H1 (cell line): ENCODE measurements at regions not wholly inside any gene's neighbourhood (a gene's known extent, or its start where the extent isn't known, plus 50 kb on each side); places are given as distances from the start of the nearest gene placed in this dataset.

Experiments
- CTCF ChIA-PET: fragments of 300-600 bp; sonication (Branson Sonifier 250); formaldehyde crosslinking; loops from one replicate; lab custom pipeline; 2021; ENCODE audit not compliant: partially characterized antibody; lab: Charles Lee
- POLR2A ChIA-PET: fragments of 300-600 bp; sonication (Branson Sonifier 250); formaldehyde crosslinking; loops from one replicate; lab custom pipeline; 2021; ENCODE audit warnings: inconsistent platforms; ENCODE audit not compliant: partially characterized antibody; lab: Charles Lee
- DNase-seq, 2 experiments: peaks; one replicate each; pipeline versions ENCODE4 v3.0.0 to v3.0.0-alpha.2; 2010 to 2022; ENCODE audit warnings: low spot score in 2 of 2, low read depth in 1 of 2, mixed read lengths in 1 of 2
- FAIRE-seq: peaks from 2 replicates; lab custom pipeline; 2011; peaks lifted over from hg19 to GRCh38; lab: Jason Lieb, UNC
- H2AFZ ChIP-seq: 2 replicates; pipeline ENCODE4 v1.8.1; 2012; ENCODE audit warnings: low read length, inconsistent platforms
- H2AK5ac ChIP-seq: 2 replicates; pipeline ENCODE4 v1.6.1; 2013; ENCODE audit warnings: low read depth, low read length
- H2BK120ac ChIP-seq: replicated peaks from 2 replicates; pipeline ENCODE3; 2013; ENCODE audit warnings: low read depth, low read length, inconsistent platforms
- H2BK12ac ChIP-seq: 2 replicates; pipeline ENCODE4 v1.6.1; 2013; ENCODE audit warnings: low read depth, low read length
- H2BK15ac ChIP-seq: 2 replicates; pipeline ENCODE4 v1.6.1; 2013; ENCODE audit warnings: low read length
- H2BK20ac ChIP-seq: 2 replicates; pipeline ENCODE4 v1.6.1; 2013; ENCODE audit warnings: low read length
- H2BK5ac ChIP-seq: 2 replicates; pipeline ENCODE4 v1.6.1; 2013; ENCODE audit warnings: low read depth, low read length
- H3K14ac ChIP-seq: 2 replicates; pipeline ENCODE4 v1.6.1; 2013; ENCODE audit warnings: inconsistent platforms; ENCODE audit not compliant: insufficient read length
- H3K18ac ChIP-seq: 2 replicates; pipeline ENCODE4 v1.6.1; 2013; ENCODE audit warnings: low read length; ENCODE audit errors: extremely low read depth
- H3K23ac ChIP-seq: 2 replicates; pipeline ENCODE4 v1.6.1; 2013; ENCODE audit warnings: inconsistent platforms; ENCODE audit not compliant: insufficient read length
- H3K23me2 ChIP-seq: 2 replicates; pipeline ENCODE4 v1.6.1; 2013; ENCODE audit warnings: low read depth, low read length
- H3K27ac ChIP-seq: 2 replicates; pipeline ENCODE4 v1.6.1; 2011; ENCODE audit warnings: low read depth, low read length, inconsistent platforms
- H3K27me3 ChIP-seq, 4 experiments: replicated peaks in 1 of 4; 1 replicate in 1 of 4; 2 replicates in 3 of 4; pipeline versions ENCODE4 v1.6.1 to v1.8.1; 2011 to 2013; ENCODE audit warnings: low read length in 3 of 4, mild to moderate bottlenecking in 3 of 4, inconsistent platforms in 2 of 4, mixed read lengths in 2 of 4, moderate library complexity in 1 of 4; ENCODE audit not compliant: control insufficient read depth in 3 of 4, insufficient read depth in 3 of 4; ENCODE audit errors: extremely low read depth in 1 of 4
- H3K36me3 ChIP-seq, 4 experiments: 2 replicates each; pipeline versions ENCODE4 v1.6.1 to v1.8.1; 2011 to 2013; ENCODE audit warnings: mild to moderate bottlenecking in 4 of 4, low read length in 3 of 4, moderate library complexity in 2 of 4, control low read depth in 1 of 4, inconsistent platforms in 1 of 4; ENCODE audit not compliant: insufficient read depth in 4 of 4, control insufficient read depth in 2 of 4
- H3K4ac ChIP-seq: replicated peaks from 2 replicates; pipeline ENCODE3; 2013; ENCODE audit warnings: low read length, low read depth, mixed read lengths, inconsistent platforms; ENCODE audit not compliant: insufficient read length
- H3K4me1 ChIP-seq, 4 experiments: replicated peaks in 1 of 4; 1 replicate in 1 of 4; 2 replicates in 3 of 4; pipeline versions ENCODE4 v1.6.1 to v1.8.1; 2011 to 2013; ENCODE audit warnings: low read length in 3 of 4, inconsistent platforms in 2 of 4, mixed read lengths in 1 of 4; ENCODE audit not compliant: insufficient read depth in 4 of 4, control insufficient read depth in 3 of 4
- H3K4me2 ChIP-seq, 2 experiments: 2 replicates each; pipeline versions ENCODE4 v1.6.1 to v1.8.1; 2011 to 2013; ENCODE audit warnings: low read depth in 2 of 2, low read length in 2 of 2, control low read depth in 1 of 2, inconsistent platforms in 1 of 2, mild to moderate bottlenecking in 1 of 2; ENCODE audit not compliant: insufficient read depth in 1 of 2
- H3K4me3 ChIP-seq, 4 experiments: fragments of 200-600, 300-600 bp in 1 of 4; sonication (generic), shearing (Covaris generic), sonication (Bioruptor Twin) in 1 of 4; 2 replicates each; pipeline versions ENCODE4 v1.5.1 to v1.8.1; 2011 to 2016; ENCODE audit warnings: low read length in 4 of 4, low read depth in 3 of 4, control low read depth in 2 of 4, inconsistent platforms in 2 of 4, mild to moderate bottlenecking in 2 of 4, mixed read lengths in 1 of 4, moderate library complexity in 1 of 4; ENCODE audit not compliant: insufficient read depth in 2 of 4; ENCODE audit errors: extremely low read depth in 1 of 4
- H3K56ac ChIP-seq: replicated peaks from 2 replicates; pipeline ENCODE3; 2013; ENCODE audit warnings: low read depth, mild to moderate bottlenecking, mixed read lengths, low read length, inconsistent platforms; ENCODE audit not compliant: insufficient read length
- H3K79me1 ChIP-seq: 2 replicates; pipeline ENCODE4 v1.6.1; 2013; ENCODE audit warnings: low read depth, low read length, control low read depth
- H3K79me2 ChIP-seq, 2 experiments: 2 replicates each; pipeline versions ENCODE4 v1.6.1 to v1.8.1; 2012 to 2013; ENCODE audit warnings: low read length in 2 of 2, mild to moderate bottlenecking in 2 of 2, inconsistent platforms in 1 of 2; ENCODE audit not compliant: insufficient read depth in 2 of 2, control insufficient read depth in 1 of 2
- H3K9ac ChIP-seq, 4 experiments: replicated peaks in 1 of 4; 1 replicate in 1 of 4; 2 replicates in 3 of 4; pipeline versions ENCODE4 v1.6.1 to v1.8.1; 2011 to 2013; ENCODE audit warnings: low read depth in 3 of 4, low read length in 3 of 4, control low read depth in 2 of 4, mild to moderate bottlenecking in 2 of 4, moderate library complexity in 2 of 4, inconsistent platforms in 1 of 4; ENCODE audit errors: extremely low read depth in 1 of 4
- H3K9me3 ChIP-seq, 2 experiments: 2 replicates each; pipeline versions ENCODE4 v1.6.1 to v1.8.1; 2012 to 2013; ENCODE audit warnings: mild to moderate bottlenecking in 2 of 2, moderate library complexity in 2 of 2, control low read depth in 1 of 2, inconsistent platforms in 1 of 2, low read depth in 1 of 2, low read length in 1 of 2, mixed read lengths in 1 of 2; ENCODE audit not compliant: insufficient read depth in 2 of 2
- H4K20me1 ChIP-seq, 2 experiments: replicated peaks in 1 of 2; 2 replicates each; pipeline versions ENCODE3 to v1.8.1; 2011 to 2013; ENCODE audit warnings: inconsistent platforms in 2 of 2, low read length in 2 of 2, mild to moderate bottlenecking in 1 of 2; ENCODE audit not compliant: insufficient read depth in 2 of 2, control insufficient read depth in 1 of 2
- H4K5ac ChIP-seq: 2 replicates; pipeline ENCODE4 v1.6.1; 2013; ENCODE audit warnings: low read length, low read depth, mixed read lengths, inconsistent platforms; ENCODE audit not compliant: insufficient read length
- H4K8ac ChIP-seq: 2 replicates; pipeline ENCODE4 v1.8.0; 2013; ENCODE audit warnings: mild to moderate bottlenecking, moderate library complexity, low read length, inconsistent platforms; ENCODE audit not compliant: insufficient read depth; ENCODE audit errors: extremely low read depth
- H4K91ac ChIP-seq: replicated peaks from 2 replicates; pipeline ENCODE3; 2013; ENCODE audit warnings: low read length, mixed read lengths, inconsistent platforms; ENCODE audit not compliant: insufficient read length
- BCL11A ChIP-seq, 2 experiments: IDR thresholded peaks; one replicate each; pipeline ENCODE4 v1.6.1; 2011; ENCODE audit warnings: low read depth in 2 of 2, low read length in 2 of 2, mild to moderate bottlenecking in 2 of 2
- CBX5 ChIP-seq: fragments of 300-800, 300-1000 bp; sonication (generic); IDR thresholded peaks from 2 replicates; pipeline ENCODE4 v1.7.1; 2016; ENCODE audit warnings: antibody characterized with exemption, low read length, low read depth
- JUN ChIP-seq: IDR thresholded peaks from 2 replicates; pipeline ENCODE4 v1.6.1; 2011; ENCODE audit warnings: low read depth, mild to moderate bottlenecking, improper control_type of control experiment, low read length
- NANOG ChIP-seq: IDR thresholded peaks from 2 replicates; pipeline ENCODE4 v1.6.1; 2011; ENCODE audit warnings: low read length, low read depth, mild to moderate bottlenecking, inconsistent platforms; ENCODE audit not compliant: insufficient read depth, poor library complexity, severe bottlenecking
- POLR2A ChIP-seq, 2 experiments: IDR thresholded peaks; 1 replicate in 1 of 2; 2 replicates in 1 of 2; pipeline ENCODE4 v1.6.1; 2011; ENCODE audit warnings: low read depth in 2 of 2, low read length in 2 of 2, mild to moderate bottlenecking in 2 of 2; ENCODE audit errors: control extremely low read depth in 1 of 2
- SP2 ChIP-seq: IDR thresholded peaks from 2 replicates; pipeline ENCODE4 v1.6.1; 2012; ENCODE audit warnings: mild to moderate bottlenecking, low read length, inconsistent platforms
- TAF7 ChIP-seq: optimal IDR thresholded peaks from 2 replicates; pipeline ENCODE3; 2011; ENCODE audit warnings: low read depth, mild to moderate bottlenecking, inconsistent platforms, low read length, moderate library complexity, borderline replicate concordance
- WGBS, 2 experiments: shearing (Covaris generic) in 1 of 2; methylation state at CpG; one replicate each; pipeline versions ENCODE4 v1.1.6 to v1.1.7; 2013 to 2015; ENCODE audit warnings: low lambda C conversion rate in 2 of 2, mixed read lengths in 2 of 2, inconsistent platforms in 1 of 2, low coverage in 1 of 2, missing lambda C conversion rate in 1 of 2; ENCODE audit not compliant: insufficient replicate concordance in 2 of 2, insufficient coverage in 1 of 2, insufficient read length in 1 of 2; ENCODE audit errors: extremely low coverage in 1 of 2, missing lambda C conversion rate in 1 of 2; 5-methylcytosine and 5-hydroxymethylcytosine counted together

DNA sequence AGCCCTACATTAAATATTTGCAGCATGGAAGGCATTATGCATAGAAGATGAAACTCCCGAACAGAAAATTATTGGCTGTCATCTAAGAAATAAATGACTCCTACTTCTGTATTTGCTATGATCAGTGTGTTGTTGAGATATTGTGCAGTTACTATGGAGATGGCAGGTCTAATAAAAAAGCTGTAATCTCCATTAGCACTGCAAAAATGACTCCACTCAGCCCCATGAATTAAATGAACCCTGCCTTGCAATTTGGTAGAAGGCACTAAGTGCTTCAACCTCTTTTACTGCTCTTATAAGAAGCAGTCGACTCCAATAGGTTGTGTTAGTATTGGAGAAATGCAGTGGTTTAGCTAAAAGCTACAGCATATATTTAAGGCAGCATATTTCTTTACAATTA, 290.0 kb upstream of the PHYHIPL start:
- 96% methylated on average over 2 of the region's 2 CpGs; no CpG with 5 or more reads in 1 of the 2 experiments for WGBS, 2 experiments
- H2BK5ac ChIP-seq: no peak overlapping the region
- no peak overlapping the region for H2BK120ac ChIP-seq
- H4K91ac ChIP-seq: no peak overlapping the region
- ChIA-PET POLR2A (no interaction called here), CTCF (no interaction called here)
- H3K79me1 ChIP-seq: no peaks in the 10 kb centered on the region
- no peak overlapping the region for H3K4me3 ChIP-seq
- no peak overlapping the region for H3K4ac ChIP-seq
- no peak overlapping the region for H3K27ac ChIP-seq
- DNase-seq (no peak), FAIRE-seq (no peak)
- H3K36me3 ChIP-seq: no peaks in the 10 kb centered on the region
- no peak overlapping the region for H3K4me2 ChIP-seq
- H3K23me2 ChIP-seq: no peaks in the 10 kb centered on the region
- H3K79me2 ChIP-seq: no peaks in the 10 kb centered on the region
- H3K56ac ChIP-seq: no peak overlapping the region
- H3K18ac ChIP-seq: no peak overlapping the region
- H2BK20ac ChIP-seq: no peak overlapping the region
- no peak overlapping the region for H2BK12ac ChIP-seq
- H3K23ac ChIP-seq: no peak overlapping the region
- H4K20me1 ChIP-seq: no peaks in the 10 kb centered on the region
- H3K9me3 ChIP-seq: no peaks in the 10 kb centered on the region
- H3K4me1 ChIP-seq: no peaks in the 10 kb centered on the region
- H3K14ac ChIP-seq: no peak overlapping the region
- H2AFZ ChIP-seq: no peak overlapping the region
- H3K27me3 ChIP-seq: no peaks in the 10 kb centered on the region
- H4K8ac ChIP-seq: no peak overlapping the region
- no peak overlapping the region for H3K9ac ChIP-seq
- H2AK5ac ChIP-seq: no peak overlapping the region
- no peak overlapping the region for H2BK15ac ChIP-seq
- no peak overlapping the region for H4K5ac ChIP-seq
- no peak for TF ChIP-seq POLR2A (IDR thresholded peaks at IDR 0.05; ENCODE audit: control extremely low read depth in 1 of 2, low read depth in 2 of 2, low read length in 2 of 2)
- no peak for TF ChIP-seq BCL11A (IDR thresholded peaks at IDR 0.05; ENCODE audit: low read depth in 2 of 2, low read length in 2 of 2)
- TF ChIP-seq JUN: no peak
- TF ChIP-seq CBX5: no peak
- TF ChIP-seq TAF7: no peak
- no peak for TF ChIP-seq NANOG
- no peak for TF ChIP-seq SP2
